ENCODE measurements at regions not wholly inside any gene's neighbourhood (a gene's known extent, or its start where the extent isn't known, plus 50 kb on each side); places are given as distances from the start of the nearest gene placed in this dataset.

GRCh38 chr3:176814285-176814684 lies 383.0 kb downstream of the TBL1XR1 start:
- TF ChIP-seq POLR2A (IDR thresholded peaks at IDR 0.05; ENCODE audit: low read length) (no peak), GATA1 (IDR thresholded peaks at IDR 0.05; ENCODE audit: low read depth, low read length) (no peak)

Measured in erythroblast (primary cell).